A673 (cell line): ENCODE measurements at regions not wholly inside any gene's neighbourhood (a gene's known extent, or its start where the extent isn't known, plus 50 kb on each side); places are given as distances from the start of the nearest gene placed in this dataset.

Experiments
- CTCF ChIP-seq: fragments of 300-800, 200-600 bp; sonication (generic); conservative IDR thresholded peaks from 2 replicates; pipeline ENCODE4 v1.5.1; 2017; ENCODE audit warnings: low read depth, mild to moderate bottlenecking, antibody characterized with exemption, low read length, moderate library complexity, mixed read lengths
- EZH2 ChIP-seq: fragments of 200-600 bp; sonication (generic); IDR thresholded peaks from 2 replicates; pipeline ENCODE4 v1.6.1; 2017; ENCODE audit warnings: borderline replicate concordance, low read depth, mild to moderate bottlenecking, mixed read lengths, antibody characterized with exemption, low read length; ENCODE audit not compliant: poor library complexity, severe bottlenecking

DNA sequence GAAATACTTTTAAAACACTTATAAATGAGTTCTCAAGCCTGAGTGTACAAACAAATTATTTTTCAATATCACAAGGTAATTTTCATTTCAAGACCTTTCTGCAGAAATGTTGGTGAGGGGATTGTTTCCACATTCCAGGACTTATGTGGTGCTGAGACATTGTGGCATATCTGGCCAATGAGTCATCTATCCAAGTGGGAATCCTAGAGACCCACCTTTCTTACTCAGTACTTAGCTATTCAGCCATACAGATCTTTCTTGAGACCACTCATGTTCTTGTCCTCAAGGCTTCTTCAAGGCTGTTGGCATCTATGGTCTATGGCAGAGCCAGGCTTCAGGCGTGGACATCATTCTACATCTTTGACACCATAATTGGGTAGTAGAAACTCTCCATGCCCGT lies 225.4 kb downstream of the DKK1 start:
- TF ChIP-seq EZH2 (no peak), CTCF (no peak)
